ENCODE measurements at regions not wholly inside any gene's neighbourhood (a gene's known extent, or its start where the extent isn't known, plus 50 kb on each side); places are given as distances from the start of the nearest gene placed in this dataset.

GRCh38 chr7:153472516-153472915 is 579.7 kb upstream of the DPP6 start:
- DNase-seq (ENCODE audit: low read depth, low spot score) (no peak), ATAC-seq (no peak)
- BruUV-seq (replicated peaks) = no TSS peak
- ChIA-PET CTCF (no interaction called here), POLR2A (no interaction called here)
- Histone ChIP-seq H3K9me3 (ENCODE audit: control insufficient read depth, insufficient read depth, low read depth, low read length) (no peaks in the 10 kb centered on the region), H3K4me1 (ENCODE audit: control insufficient read depth, insufficient read depth, low read length) (no peaks in the 10 kb centered on the region), H3K4me3 (ENCODE audit: low read depth in 2 of 2, low read length in 2 of 2) (no peak overlapping the region), H3K27ac (ENCODE audit: low read length) (no peak overlapping the region), H3K27me3 (ENCODE audit: control insufficient read depth, insufficient read depth, low read length) (no peaks in the 10 kb centered on the region), H3K36me3 (ENCODE audit: control insufficient read depth, insufficient read depth, low read length) (no peaks in the 10 kb centered on the region)
- in situ Hi-C loops (cut with HindIII; ENCODE audit: low pct_unique_long_range_greater_than_20kb, low sequenced_read_pairs) = no loop called here
- intact Hi-C loops (cut with micrococcal nuclease; ENCODE audit: unreplicated experiment) = no loop called here
- TF ChIP-seq SIN3A (IDR thresholded peaks at IDR 0.05; ENCODE audit: borderline replicate concordance, insufficient read depth, low read depth, low read length) = no peak
- TF ChIP-seq, protein P1, sequence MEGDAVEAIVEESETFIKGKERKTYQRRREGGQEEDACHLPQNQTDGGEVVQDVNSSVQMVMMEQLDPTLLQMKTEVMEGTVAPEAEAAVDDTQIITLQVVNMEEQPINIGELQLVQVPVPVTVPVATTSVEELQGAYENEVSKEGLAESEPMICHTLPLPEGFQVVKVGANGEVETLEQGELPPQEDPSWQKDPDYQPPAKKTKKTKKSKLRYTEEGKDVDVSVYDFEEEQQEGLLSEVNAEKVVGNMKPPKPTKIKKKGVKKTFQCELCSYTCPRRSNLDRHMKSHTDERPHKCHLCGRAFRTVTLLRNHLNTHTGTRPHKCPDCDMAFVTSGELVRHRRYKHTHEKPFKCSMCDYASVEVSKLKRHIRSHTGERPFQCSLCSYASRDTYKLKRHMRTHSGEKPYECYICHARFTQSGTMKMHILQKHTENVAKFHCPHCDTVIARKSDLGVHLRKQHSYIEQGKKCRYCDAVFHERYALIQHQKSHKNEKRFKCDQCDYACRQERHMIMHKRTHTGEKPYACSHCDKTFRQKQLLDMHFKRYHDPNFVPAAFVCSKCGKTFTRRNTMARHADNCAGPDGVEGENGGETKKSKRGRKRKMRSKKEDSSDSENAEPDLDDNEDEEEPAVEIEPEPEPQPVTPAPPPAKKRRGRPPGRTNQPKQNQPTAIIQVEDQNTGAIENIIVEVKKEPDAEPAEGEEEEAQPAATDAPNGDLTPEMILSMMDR (IDR thresholded peaks at IDR 0.05) = no peak
- TF ChIP-seq POLR2AphosphoS5 (IDR thresholded peaks at IDR 0.05; ENCODE audit: low read depth, low read length) = no peak
- TF ChIP-seq, protein P2, sequence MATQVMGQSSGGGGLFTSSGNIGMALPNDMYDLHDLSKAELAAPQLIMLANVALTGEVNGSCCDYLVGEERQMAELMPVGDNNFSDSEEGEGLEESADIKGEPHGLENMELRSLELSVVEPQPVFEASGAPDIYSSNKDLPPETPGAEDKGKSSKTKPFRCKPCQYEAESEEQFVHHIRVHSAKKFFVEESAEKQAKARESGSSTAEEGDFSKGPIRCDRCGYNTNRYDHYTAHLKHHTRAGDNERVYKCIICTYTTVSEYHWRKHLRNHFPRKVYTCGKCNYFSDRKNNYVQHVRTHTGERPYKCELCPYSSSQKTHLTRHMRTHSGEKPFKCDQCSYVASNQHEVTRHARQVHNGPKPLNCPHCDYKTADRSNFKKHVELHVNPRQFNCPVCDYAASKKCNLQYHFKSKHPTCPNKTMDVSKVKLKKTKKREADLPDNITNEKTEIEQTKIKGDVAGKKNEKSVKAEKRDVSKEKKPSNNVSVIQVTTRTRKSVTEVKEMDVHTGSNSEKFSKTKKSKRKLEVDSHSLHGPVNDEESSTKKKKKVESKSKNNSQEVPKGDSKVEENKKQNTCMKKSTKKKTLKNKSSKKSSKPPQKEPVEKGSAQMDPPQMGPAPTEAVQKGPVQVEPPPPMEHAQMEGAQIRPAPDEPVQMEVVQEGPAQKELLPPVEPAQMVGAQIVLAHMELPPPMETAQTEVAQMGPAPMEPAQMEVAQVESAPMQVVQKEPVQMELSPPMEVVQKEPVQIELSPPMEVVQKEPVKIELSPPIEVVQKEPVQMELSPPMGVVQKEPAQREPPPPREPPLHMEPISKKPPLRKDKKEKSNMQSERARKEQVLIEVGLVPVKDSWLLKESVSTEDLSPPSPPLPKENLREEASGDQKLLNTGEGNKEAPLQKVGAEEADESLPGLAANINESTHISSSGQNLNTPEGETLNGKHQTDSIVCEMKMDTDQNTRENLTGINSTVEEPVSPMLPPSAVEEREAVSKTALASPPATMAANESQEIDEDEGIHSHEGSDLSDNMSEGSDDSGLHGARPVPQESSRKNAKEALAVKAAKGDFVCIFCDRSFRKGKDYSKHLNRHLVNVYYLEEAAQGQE (IDR thresholded peaks at IDR 0.05; ENCODE audit: insufficient read depth in 1 of 2, low read depth in 2 of 2, low read length in 1 of 2) = no peak

- POLR2A ChIA-PET = no interaction called here
These were observed 579.0 kb upstream of the DPP6 start for GRCh38 chr7:153473185-153473584.

More at GRCh38 chr7:153473185-153473584, 579.0 kb upstream of the DPP6 start:
- TF ChIP-seq POLR2AphosphoS5 (IDR thresholded peaks at IDR 0.05; ENCODE audit: low read depth, low read length) (no peak), SIN3A (IDR thresholded peaks at IDR 0.05; ENCODE audit: borderline replicate concordance, insufficient read depth, low read depth, low read length) (no peak), TCF7L2 (IDR thresholded peaks at IDR 0.05; ENCODE audit: low read depth, low read length) (no peak)
- TF ChIP-seq, protein P1 (IDR thresholded peaks at IDR 0.05) = no peak
- TF ChIP-seq, protein P2 (IDR thresholded peaks at IDR 0.05; ENCODE audit: insufficient read depth in 1 of 2, low read depth in 2 of 2, low read length in 1 of 2) = no peak
- Histone ChIP-seq H3K4me1 (ENCODE audit: control insufficient read depth, insufficient read depth, low read length) (no peaks in the 10 kb centered on the region), H3K4me3 (ENCODE audit: low read depth in 2 of 2, low read length in 2 of 2) (no peak overlapping the region), H3K27me3 (ENCODE audit: control insufficient read depth, insufficient read depth, low read length) (no peaks in the 10 kb centered on the region), H3K9me3 (ENCODE audit: control insufficient read depth, insufficient read depth, low read depth, low read length) (no peaks in the 10 kb centered on the region), H3K27ac (ENCODE audit: low read length) (no peak overlapping the region), H3K36me3 (ENCODE audit: control insufficient read depth, insufficient read depth, low read length) (no peaks in the 10 kb centered on the region)
- DNase-seq (ENCODE audit: low read depth, low spot score) (no peak), ATAC-seq (no peak)
- no TSS peak for BruUV-seq (replicated peaks)
- in situ Hi-C loops (cut with HindIII; ENCODE audit: low pct_unique_long_range_greater_than_20kb, low sequenced_read_pairs) (no loop called here), intact Hi-C loops (cut with micrococcal nuclease; ENCODE audit: unreplicated experiment) (no loop called here)
- CTCF ChIA-PET = no interaction called here
